GM18907 (cell line): ENCODE measurements at regions not wholly inside any gene's neighbourhood (a gene's known extent, or its start where the extent isn't known, plus 50 kb on each side); places are given as distances from the start of the nearest gene placed in this dataset.

Experiments
- ATAC-seq: cut with Tn5 transposase; IDR thresholded peaks from one replicate; pipeline ENCODE4 v1.9.1; 2021; ENCODE audit warnings: mild to moderate bottlenecking, moderate library complexity; ENCODE audit not compliant: unreplicated experiment

DNA sequence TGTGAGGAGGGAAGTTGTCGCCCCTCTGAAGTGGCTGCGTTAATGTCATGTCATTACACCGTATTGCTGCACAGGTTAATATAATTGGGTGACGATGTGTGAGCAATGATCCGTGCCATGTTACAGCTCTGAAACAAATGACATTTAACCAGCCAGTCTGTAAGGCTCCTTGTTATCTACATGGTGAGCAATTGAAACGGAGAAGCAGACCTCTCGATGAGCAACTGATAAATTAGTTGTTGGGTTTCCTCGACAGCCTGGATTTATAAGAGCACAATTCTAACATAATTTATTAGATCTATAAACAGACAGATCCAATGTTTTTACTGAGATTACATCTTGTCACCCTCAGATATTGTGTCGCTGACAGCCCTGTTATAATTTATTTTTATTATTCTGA, 49.9 kb upstream of the MAFB start:
- no peak for ATAC-seq

- ATAC-seq: no peak
These were observed 50.8 kb upstream of the MAFB start for GRCh38 chr20:40739841-40740240.

- no peak for ATAC-seq
These were observed 52.6 kb upstream of the MAFB start for GRCh38 chr20:40741507-40742106.

DNA sequence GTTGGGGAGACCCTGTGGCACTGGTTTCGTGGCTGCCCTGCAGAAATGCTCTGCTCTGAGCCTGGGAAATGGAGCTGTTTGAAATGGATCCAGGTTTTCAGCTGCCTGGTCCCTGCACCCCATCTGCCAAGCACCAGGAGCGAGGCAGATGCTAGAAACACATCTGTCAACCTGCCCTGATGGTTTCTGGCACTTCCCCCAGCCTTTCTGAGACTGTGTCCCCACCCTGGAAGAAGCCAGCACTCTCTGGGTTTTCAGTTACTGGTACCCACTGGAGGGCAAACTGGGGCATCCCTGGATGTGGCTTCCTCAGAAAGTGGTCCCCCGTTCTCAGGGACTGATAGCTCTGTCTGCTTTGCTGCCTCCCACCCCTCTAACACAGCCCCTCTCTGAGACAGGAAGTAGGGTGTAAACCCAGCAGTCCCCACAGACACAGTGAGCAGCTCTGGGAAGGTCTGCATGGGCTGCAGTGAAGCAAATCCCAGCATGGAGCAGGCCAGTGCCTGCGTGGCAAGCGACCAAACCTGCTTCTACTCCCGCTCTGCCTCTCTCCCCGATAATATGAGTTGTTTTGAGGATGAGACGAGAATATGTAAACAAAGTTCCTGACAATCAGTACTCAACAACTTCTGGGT, 54.2 kb upstream of the MAFB start:
- ATAC-seq: no peak

DNA sequence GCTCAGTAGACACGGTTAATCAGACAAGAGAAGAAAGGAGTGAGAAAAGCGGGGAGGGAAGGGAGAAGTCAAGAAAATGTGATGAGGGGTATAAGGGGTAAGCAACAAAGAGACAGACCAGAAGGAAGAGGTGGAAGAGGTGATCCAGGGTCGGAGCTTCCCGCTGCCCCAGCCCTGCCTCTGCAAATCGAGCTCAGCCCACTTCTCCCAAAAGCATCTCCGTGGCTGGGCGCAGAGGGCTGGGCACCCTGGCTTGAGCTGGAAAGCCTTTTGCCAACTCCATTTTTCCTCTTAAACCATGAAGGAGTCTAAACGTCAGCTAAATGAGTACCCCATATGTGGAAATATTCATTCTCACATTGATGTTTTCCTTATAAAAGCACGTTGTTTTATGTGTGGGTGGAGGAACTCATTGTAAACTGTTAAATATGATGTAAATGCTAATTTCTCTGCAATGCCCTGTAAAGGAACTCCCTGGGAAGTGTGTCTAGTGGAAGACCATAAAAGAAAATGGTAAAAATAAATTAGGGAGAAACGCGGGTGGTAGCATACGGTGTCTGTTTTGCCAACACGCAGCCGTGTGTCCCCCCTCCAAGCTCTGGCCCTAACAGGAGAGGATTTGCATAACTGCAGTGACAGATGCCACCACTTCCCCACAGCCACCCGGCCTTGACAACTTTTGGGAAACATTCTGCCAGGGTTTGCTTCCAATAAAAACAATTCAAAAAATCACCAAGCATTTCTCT, 55.2 kb upstream of the MAFB start:
- no peak for ATAC-seq

- no peak for ATAC-seq
These were observed 55.8 kb upstream of the MAFB start for GRCh38 chr20:40744818-40745175.

DNA sequence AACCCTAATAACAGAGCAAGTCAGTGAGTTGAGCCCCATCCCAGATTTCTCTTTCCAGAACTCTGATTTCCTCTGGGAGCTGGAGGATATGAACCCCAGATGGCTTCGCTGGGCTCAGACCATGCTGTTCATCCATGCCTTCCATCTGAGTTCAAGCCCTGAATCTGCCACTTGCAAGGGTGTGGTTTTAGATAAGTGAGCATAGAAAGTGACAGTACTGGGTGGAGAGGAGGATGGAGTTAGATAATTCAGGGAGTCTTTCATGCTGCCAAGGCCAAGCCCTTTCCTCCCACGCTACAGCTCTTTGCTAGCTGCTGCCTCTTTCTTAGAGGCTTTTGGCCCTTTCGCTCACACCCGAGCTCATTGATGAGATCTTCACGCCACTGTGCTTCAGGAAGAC, 57.2 kb upstream of the MAFB start:
- no peak for ATAC-seq

GRCh38 chr20:40748182-40748581, 59.1 kb upstream of the MAFB start:
- ATAC-seq: no peak

DNA sequence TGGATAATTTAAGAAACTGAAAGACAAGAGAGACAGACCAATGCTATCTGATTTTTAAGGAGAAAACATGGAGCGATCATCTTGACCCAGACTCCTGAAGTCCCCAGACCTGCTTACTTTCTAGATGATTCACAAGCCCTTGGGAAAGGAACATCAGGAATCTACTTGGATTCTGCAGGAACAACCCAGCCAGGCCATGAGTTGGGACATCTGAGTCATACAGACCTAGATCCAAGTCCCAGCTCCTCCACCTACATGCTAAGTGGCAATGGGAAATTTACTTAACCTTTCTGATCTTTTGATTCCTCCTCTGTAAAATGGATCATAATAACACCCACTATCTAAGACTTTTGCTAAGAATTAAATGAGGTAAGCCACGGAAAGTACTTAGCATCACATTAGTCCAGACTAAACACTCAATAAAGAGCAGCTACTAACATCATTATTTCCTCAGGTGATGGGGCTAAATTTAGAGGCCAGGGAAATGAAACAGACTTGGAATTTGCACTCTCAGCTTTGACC, 61.0 kb upstream of the MAFB start:
- no peak for ATAC-seq

DNA sequence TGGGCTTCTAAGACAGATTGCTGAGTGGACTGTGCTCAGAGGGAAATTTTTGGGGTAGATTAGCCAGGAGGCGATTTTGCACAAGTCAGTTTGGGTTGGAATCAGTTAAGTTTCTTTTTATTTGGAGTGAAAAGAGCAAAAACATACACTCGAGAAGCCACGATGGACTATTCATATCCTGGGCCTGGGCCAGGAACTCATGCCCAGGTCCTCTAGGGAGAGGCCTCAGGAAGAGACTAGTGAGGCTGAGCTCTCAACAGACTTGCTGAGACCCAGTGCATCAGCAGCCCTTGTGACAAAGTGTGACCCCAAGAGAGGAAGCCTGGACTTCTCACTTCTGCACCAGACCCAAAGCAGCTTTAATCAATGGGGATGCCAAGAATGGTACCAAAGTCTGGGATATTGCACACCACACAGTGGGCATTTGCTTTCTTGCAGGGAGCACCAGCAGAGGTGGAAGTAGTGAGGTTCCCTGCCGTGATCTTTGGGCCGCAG, 61.6 kb upstream of the MAFB start:
- no peak for ATAC-seq

DNA sequence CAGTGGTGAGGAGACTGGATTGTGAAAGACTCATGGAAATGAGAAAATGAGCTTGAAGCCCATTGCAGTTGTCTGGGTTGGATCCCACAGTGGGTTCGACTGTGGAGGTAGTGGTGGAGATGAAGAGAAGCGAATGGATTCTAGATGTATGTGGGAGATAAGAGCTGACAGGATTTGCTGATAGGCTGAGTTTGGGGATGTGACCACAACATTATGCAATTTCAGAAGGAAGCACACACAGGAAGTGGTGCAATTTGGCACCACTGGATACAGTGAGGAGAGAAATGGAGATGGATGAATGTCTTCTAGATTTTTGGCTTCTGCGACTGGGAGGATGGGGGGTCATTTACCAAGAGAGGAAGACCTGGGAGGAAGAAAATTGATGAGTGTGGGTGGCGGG, 64.4 kb upstream of the MAFB start:
- no peak for ATAC-seq

DNA sequence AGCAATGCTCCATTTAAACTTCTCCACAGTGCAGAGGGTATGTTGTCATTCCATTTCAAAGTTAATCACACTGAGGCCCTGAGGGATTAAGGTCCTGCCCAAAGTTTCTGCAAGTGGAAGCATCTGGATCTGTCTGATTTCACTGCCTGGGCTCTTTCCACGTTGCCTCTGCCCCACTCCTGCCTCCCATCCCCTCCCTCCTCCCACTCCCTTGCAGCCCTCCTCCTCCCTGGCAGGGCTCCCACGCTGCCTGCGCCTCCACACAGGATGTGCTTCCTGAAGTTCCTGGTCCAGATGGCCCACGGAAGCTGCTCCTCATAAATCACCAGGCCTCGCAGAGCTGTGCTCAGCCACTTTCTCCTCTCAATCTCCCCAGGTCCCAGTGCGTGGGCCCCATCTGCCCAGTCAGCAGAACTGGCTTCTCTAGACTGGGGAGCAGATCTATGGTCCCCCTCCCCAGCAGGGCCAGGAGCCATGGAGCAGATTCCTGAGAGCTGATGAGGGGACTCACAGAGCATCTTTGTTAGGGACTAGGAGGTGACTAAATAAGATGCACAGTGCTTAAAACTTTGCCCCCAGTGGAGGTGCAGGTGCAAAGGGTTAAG, 65.4 kb upstream of the MAFB start:
- no peak for ATAC-seq

DNA sequence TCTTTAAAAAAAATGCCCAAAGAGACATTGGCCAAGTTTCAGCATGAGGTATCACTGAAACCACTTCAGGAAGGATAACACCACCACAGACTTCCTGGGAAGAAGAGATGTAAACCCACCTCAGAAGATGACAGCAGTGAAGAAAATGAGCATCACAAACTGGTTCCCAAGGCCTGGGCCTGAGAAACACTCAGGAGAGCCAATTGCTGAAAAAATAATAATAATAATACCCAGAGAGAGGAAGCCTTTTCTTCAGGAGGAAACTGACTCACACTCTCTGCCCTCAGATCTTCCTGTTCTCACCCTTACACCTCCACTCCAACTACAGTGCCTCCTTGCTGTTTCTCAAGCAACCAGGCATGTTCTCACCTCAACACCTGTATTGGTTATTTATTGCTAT, 68.1 kb upstream of the MAFB start:
- no peak for ATAC-seq

DNA sequence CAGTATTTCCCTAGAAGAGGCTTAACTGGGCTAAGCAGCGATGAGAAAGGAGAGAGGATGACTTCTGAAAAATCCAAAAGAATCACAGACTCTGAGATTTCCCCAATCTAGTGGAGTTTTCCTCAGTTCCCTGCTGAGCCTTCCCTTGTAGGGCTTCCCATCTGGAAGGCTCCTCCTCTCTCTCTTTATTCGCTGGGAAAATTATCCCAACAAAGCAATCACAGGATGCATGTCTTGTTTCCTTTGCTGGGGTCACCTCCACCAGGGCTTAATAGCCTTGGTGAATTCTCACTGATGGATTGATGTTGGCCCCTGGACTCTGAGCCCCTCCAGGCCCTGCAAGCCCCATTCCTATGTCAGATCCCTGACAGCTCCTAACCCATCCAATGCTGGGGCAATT, 69.8 kb upstream of the MAFB start:
- ATAC-seq: no peak

GRCh38 chr20:40760399-40760798, 71.4 kb upstream of the MAFB start:
- ATAC-seq: no peak

DNA sequence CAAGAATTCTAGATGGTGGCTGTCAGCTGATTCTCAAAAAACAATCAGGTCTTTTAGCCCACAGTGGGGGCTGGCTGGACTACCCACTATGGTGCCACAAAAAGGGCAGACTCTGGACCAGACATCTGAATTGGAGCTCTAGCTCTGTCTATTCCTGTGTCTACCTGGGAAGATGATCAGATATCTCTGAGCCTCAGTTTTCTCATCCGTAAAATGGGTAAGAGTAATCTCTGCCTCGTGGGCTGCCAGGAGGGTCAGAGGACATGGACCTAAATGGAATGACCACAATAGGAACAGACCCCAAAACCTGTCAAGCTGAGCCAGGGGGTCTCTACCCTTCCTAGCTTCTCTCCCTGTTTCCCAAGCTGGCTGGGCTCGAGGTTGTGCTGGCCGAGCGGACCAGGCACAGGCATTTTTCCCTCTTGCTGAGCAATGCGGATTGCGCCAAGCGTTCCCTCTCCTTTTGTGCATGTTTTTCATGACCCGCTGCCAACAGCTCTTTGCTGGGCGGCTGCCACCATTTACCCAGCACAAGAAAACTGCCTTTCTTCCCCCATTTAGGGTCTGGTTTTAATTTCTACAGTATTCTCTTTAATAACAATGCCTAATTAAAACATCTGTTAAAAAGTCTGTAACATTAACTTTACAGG, 74.7 kb upstream of the MAFB start:
- no peak for ATAC-seq

DNA sequence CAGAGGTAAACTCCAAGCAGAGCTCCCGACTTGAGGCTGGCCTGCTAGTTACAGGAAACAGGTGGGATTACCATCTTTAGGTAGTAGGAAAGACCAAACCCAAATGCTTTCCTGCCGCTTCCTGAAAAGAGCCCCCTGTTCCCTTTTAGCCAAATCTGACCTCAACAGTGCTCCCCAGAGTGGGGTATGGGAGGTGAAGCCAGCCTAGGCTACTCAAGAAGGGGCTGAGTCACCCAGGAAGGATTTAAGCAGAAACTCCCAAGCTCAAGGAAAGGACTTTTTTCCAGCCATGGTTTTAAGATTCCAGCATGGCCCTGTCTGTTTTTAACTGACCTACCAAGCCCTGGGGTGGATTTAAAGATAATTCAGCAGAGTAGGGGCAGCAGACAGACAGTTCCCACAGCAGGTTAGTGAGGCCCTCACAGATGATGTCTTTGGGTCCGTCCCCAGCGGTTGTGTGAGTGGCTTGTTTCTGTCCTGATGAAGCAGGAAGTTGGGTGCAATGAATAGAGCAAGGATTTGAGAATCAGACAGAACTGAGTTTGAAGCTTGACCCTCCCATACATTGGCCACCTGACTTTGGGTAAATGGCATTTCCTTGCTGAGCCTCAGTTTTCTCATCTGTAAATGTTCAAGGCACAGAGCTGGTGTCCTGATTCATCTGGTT, 76.9 kb upstream of the MAFB start:
- no peak for ATAC-seq

- no peak for ATAC-seq
These were observed 78.0 kb upstream of the MAFB start for GRCh38 chr20:40766790-40767614.

GRCh38 chr20:40767615-40767924, 78.5 kb upstream of the MAFB start:
- ATAC-seq: no peak

DNA sequence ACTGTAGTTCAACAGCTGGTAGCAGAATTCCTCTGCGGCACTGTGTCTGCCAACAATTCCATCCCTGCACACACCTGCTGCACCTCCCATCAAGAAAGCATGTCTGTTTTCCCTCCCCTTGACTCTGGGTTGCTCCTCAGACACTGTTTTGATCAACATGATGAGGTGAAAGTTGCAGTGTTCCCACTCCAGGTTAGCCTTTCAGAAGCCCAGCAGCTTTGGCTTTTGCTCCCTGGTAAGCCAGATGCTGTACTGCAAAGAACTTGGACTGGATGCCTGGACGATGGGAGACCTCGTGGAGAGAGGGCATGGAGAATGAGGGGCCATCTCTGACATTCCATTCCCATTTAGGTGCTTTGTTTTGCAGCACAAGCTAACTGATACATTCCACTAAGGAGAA, 79.1 kb upstream of the MAFB start:
- ATAC-seq: no peak
